GM12873 (cell line): ENCODE measurements at regions not wholly inside any gene's neighbourhood (a gene's known extent, or its start where the extent isn't known, plus 50 kb on each side); places are given as distances from the start of the nearest gene placed in this dataset.
A peak's percentile ranks its signal among the peaks of the same experiment; 100 is the strongest.

Experiments
- CTCF ChIP-seq: IDR thresholded peaks from 2 replicates; pipeline ENCODE4 v1.5.1; 2012; ENCODE audit warnings: low read depth, mild to moderate bottlenecking, moderate library complexity, low read length, control low read depth; ENCODE audit not compliant: insufficient read depth; ENCODE audit errors: missing control alignments

- no peak for TF ChIP-seq CTCF
Measured at GRCh38 chr10:118463740-118464139, 121.6 kb upstream of the FAM204A start.

GRCh38 chr10:118462401-118462800 is 120.3 kb upstream of the FAM204A start:
- no peak for TF ChIP-seq CTCF

DNA sequence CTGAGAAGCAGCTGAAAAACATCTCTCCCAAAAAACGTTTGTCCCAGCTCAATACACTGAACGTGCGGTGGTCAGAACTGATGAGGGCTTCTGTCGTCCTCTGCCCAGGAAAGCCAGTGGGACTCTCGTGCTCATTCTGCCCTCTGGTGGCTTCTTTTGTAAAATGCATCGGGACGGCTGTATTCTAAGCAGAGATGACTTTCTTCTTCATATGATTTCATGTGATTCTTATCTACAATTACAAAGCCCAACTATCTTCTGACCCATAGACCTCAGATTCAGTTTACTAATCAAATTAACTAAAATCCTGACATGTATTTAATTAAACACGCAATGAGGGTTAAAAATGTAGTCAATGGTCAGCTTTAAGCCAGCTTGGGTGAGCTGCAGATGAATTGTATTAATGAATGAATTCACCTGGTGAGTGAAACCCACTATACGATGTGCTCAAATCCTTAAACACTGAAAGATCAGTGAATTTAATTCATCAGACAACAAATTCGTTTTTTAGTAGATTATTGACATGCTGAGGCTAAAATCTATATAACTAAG is 117.6 kb upstream of the FAM204A start:
- TF ChIP-seq CTCF, result peak; percentile 81

GRCh38 chr10:118458957-118459641 is 117.0 kb upstream of the FAM204A start:
- TF ChIP-seq CTCF, result no peak

DNA sequence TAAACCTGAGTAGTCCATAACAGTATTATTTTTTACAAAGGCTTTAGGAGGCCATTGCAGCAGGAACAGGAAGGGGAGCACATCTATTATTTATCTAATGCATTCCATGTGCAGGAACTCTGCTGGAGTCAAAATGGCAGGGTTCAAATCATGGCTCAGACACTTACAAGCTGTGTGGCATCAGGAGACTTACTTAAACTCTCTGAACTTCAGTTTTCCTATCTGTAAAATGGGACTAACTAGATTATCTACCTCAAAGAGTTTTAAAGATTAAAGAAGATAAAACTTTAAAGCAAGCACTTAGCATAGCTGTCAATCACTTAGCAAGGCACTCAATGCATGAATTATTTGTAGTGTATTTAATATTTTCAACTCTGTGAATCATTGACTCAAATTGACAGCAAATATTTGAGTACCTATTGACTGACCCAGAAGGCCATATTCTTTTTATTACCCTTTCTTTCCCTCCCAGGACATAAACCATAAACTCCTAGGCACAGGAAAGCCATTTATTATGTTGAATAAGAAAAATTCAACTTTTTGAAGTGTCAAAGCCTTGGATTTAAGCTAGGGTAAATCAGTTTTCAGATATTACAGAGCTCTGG is 115.8 kb upstream of the FAM204A start:
- TF ChIP-seq CTCF, result no peak

- no peak for TF ChIP-seq CTCF
Measured at GRCh38 chr10:118455181-118455695, 113.1 kb upstream of the FAM204A start.

DNA sequence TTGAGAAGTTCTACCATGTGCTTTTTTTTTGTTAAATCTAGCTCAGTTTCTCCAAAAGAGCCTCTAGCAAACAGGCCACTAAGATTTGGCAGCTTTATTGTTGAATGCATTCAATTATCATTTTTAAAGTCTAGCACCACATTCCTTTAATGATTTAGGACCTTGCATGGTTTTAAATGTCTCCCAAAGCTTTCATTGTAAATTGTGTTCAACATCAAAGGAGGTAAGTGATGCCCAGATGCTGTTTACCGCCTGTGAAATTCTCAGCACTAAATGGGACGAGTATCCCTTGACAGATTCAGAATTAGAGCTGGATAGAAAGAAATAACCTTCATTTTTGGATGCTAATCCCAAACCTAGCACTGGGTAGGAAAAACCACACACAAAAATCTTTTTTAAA is 112.1 kb upstream of the FAM204A start:
- no peak for TF ChIP-seq CTCF
